Stimulated activated CD4-positive, alpha-beta T cell treated with anti-CD3 and anti-CD28 coated beads, Interleukin-1b, Interleukin-23, amount 100 ng/mL, for 48 hours (primary cell): ENCODE measurements at regions not wholly inside any gene's neighbourhood (a gene's known extent, or its start where the extent isn't known, plus 50 kb on each side); places are given as distances from the start of the nearest gene placed in this dataset.

Experiments used
- DNase-seq: peaks from one replicate; pipeline ENCODE4 v3.0.0-alpha.2; 2020

DNA sequence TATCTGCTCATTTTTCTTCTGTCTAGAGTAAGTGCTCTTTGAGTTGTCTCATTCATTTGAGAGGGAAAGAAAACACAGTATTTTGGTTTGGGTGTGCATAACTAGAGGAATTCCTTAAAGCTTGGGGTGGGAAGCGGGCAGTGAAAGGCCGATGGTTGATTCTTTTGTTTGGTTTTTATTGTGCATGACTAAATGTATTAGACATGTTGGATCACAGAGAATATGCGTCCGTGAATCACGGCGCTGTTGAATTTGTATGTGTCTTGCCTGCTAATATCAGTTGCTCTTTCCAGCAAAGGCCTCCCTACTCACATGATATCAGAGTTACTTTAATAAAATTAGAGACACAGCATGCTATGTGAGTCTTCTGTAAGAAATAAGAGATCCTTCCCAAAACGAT, 180.0 kb downstream of the CHD9NB start:
- DNase-seq: no peak

- no peak for DNase-seq
These were observed 181.2 kb downstream of the CHD9NB start for GRCh38 chr16:52871481-52871880.

GRCh38 chr16:52869243-52869642, 183.5 kb downstream of the CHD9NB start:
- DNase-seq: no peak

DNA sequence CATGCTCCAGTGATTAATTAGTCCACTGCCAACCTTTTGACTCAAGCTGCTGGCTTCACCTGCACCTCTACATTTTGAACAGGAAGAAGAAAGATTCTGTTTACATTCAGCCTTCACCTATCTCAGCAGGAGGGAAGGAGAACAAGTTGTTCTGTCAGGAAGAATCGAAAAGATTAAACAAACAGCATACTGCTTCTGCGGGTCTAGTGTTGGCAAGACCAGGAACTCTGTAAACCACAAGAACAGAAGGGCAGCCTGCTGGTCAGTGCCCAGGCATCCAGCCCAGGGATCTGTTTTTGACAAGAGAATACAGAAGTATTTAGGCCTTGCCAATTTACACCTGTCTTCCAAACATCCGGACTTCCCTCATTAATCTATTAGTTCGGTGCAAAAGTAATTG, 189.7 kb downstream of the CHD9NB start:
- no peak for DNase-seq

- no peak for DNase-seq
These were observed 191.1 kb downstream of the CHD9NB start for GRCh38 chr16:52861614-52862022.

DNA sequence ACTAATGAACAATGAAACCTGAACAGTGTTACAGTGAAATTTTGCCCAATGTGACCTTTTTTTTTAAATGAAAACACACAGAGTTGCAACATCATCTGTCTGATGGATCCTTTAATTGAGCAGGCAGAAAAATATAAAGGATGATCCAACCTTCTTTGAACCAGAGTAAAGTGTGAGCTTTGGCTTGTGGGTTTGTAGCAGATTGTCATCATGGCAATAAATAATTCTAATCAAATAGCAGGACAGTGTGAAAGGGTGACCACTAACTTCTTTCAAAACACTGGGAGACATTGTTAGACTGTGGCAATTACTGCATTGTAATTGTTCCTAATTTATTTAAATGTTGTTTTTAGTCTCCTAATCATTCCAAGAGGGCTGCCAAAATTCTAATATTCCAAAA, 197.2 kb downstream of the CHD9NB start:
- DNase-seq: no peak

- DNase-seq: no peak
These were observed 199.7 kb downstream of the CHD9NB start for GRCh38 chr16:52852978-52853377.

- no peak for DNase-seq
These were observed 201.4 kb downstream of the CHD9NB start for GRCh38 chr16:52851211-52851740.

DNA sequence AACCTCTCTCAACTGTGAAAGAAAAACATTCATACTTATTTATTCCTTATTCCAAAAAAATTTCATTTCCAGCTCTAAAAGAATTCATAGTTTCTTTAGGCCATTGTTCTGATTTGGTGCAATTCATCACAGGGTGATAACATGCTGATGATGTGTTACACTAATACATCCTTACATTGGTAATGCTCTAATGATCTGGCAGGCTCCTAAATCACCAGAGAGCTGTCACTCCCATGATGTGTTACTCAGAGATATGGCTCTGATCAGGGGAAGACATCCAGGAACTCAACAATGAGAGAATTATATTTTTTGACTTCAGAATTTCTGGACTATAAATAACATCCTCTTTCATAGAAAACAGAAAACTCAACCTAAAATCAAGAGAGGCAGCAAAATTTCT, 209.3 kb downstream of the CHD9NB start:
- no peak for DNase-seq

- no peak for DNase-seq
These were observed 215.4 kb downstream of the CHD9NB start for GRCh38 chr16:52837251-52837650.

DNA sequence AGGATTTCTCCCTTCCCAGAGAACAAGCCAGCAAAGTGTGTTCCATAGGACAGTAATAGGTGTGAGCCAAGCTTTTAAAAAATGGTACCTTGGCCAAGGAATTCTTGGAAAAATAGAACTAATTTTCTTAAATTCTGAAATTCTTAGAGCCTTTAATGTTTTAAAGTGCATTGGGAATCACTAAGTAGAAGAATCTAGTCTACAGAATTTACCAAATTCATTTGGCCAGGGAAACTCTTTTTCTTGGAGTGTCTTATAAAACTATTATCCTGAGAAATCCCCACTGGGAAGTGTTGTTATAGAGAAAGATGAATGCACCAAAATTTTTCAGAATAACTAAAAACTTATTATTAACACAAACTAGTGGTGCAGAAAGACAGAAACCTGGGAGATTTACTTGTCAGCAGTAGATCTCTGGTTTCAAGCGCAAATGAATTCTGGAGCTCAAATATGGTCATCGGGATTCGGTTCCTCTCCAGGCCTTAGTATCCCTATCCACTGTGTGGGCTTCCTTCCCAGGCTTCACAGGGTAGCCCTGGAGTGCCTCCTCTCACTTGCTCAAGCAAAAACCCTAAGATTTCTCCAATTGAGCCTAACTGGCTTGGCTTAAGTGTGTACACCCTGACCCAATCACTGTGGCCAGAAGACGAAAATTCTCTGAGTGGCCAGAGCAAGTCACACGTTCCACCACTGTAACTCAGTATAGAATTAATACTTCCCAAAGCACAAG, 217.8 kb downstream of the CHD9NB start:
- DNase-seq: no peak

DNA sequence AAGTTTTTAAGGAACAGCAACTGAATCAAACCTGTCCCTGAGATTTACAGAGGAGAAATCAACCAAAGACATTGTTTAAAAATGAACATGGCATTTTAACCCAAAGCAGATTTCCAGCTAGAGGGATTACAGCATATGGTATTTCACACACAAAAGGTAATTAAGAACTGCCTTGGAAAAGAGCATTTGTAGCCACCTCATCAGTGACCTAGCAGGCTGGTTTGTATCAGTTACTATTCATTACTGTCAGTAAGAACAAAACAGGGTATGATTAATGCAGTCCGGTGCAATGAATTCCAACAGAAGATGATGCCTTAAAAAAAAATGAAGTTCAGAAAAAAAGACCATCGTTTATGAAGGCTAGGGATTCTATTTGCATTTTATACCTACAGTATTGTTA, 219.9 kb downstream of the CHD9NB start:
- no peak for DNase-seq

- no peak for DNase-seq
These were observed 225.2 kb downstream of the CHD9NB start for GRCh38 chr16:52827456-52827855.

- DNase-seq: no peak
These were observed 226.8 kb downstream of the CHD9NB start for GRCh38 chr16:52825892-52826291.

GRCh38 chr16:52819808-52820207, 232.9 kb downstream of the CHD9NB start:
- DNase-seq: no peak

- no peak for DNase-seq
These were observed 233.3 kb downstream of the CHD9NB start for GRCh38 chr16:52819405-52819804.

DNA sequence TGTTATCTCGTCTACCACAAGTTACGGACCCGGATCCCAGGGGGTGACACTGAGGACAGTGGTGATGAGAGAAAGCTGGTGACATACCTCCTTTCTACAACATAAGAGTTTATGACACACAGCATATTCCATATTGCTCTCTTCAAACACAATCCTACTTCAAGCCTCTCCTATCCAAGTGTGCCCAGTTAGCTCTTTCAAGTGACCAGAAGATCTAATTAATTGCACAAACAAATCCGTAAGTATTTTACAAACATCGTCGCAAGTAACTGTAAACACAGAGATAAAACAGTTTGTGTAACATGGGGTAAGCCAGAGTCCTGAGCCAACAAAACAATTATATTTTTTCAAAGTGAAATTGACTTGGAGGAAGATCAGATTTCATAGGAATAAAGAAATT, 235.0 kb downstream of the CHD9NB start:
- DNase-seq: no peak

DNA sequence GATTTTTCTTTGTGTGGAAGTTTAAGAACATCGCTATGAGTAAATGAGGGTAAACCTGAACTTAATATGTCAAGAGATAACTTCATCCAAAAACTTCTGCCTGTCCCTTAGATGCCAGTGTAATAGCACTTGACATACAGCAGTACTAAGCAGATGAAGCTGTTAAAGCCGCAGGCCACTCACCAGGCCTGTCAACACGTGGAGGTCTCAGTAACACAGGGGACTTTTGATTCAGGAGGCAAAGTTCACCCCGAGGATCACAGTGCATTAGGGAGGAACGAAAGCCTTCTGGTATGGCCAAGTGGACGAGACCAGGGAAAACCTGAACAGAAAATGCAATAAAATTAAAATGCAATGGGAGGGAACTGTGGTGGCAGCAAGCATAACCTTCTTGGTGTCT, 235.7 kb downstream of the CHD9NB start:
- no peak for DNase-seq

DNA sequence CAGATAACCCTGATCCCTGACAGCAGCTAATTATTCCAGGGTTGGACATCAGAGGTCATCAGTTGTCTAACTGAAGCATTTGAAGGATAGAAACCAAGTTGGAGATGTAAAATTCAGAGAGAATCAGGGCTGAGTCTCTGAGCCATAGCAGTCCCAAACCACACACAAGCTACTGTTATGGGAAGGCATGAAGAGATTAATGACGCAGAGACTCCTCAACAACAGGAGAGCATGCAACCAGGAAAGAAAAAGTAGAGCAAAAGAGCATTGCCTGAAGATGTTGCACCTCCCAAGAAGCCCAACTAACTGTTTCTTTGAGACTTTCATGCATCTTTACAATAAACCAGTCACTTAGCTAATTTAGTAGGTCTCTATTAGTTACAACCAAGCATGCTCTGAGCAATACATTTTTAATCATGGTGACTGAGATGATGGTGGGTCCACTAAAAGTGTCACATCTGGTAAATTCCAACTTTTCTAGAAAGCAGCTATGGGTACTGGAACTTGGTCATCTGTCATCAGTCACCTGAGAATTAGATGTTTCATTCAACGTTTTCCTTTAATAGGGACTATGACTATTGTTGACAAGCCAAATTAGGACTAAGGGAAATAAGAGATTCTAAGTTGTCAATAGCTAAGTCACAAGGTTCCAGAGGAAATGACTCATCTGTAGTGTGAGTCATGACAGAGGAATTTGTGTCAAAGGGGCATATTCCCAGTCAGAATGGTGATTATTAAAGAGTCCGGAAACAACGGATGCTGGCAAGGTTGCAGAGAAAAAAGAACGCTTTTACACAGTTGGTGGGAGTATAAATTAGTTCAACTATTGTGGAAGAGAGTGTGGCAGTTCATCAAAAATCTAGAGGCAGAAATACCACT, 239.8 kb downstream of the CHD9NB start:
- no peak for DNase-seq

- DNase-seq: no peak
These were observed 247.0 kb downstream of the CHD9NB start for GRCh38 chr16:52805559-52806168.

- no peak for DNase-seq
These were observed 252.3 kb downstream of the CHD9NB start for GRCh38 chr16:52800432-52800831.

- DNase-seq: no peak
These were observed 252.2 kb upstream of the TOX3 start for GRCh38 chr16:52799149-52799548.

GRCh38 chr16:52787709-52788108, 240.8 kb upstream of the TOX3 start:
- no peak for DNase-seq

- no peak for DNase-seq
These were observed 239.1 kb upstream of the TOX3 start for GRCh38 chr16:52786091-52786490.
